Endothelial cell of umbilical vein (primary cell): ENCODE measurements at regions not wholly inside any gene's neighbourhood (a gene's known extent, or its start where the extent isn't known, plus 50 kb on each side); places are given as distances from the start of the nearest gene placed in this dataset.

Source experiments
- BruUV-seq: library from RNA; stranded (reverse); fragments of 400-500 nt; replicated peaks from 2 replicates; lab custom pipeline; 2021; lab: Mats Ljungman, UMichigan
- CTCF ChIA-PET: fragments of 300-600, 350-600 bp; sonication (Branson Sonifier 250); formaldehyde crosslinking; loops from one replicate; lab custom pipeline; 2021; ENCODE audit warnings: antibody characterized with exemption, inconsistent platforms; lab: Charles Lee
- POLR2A ChIA-PET: fragments of 300-600, 350-600 bp; sonication (Branson Sonifier 250); formaldehyde crosslinking; loops from one replicate; lab custom pipeline; 2021; ENCODE audit warnings: antibody characterized with exemption, inconsistent platforms; lab: Charles Lee
- DNase-seq: peaks from one replicate; pipeline ENCODE4 v3.0.0-alpha.2; 2011; ENCODE audit warnings: low read depth, low spot score
- FAIRE-seq: peaks from 2 replicates; lab custom pipeline; 2011; peaks lifted over from hg19 to GRCh38; lab: Jason Lieb, UNC
- H2AFZ ChIP-seq: 2 replicates; pipeline ENCODE4 v1.6.0; 2012; ENCODE audit warnings: low read depth, low read length, control low read depth, inconsistent platforms
- H3K27ac ChIP-seq: 2 replicates; pipeline ENCODE4 v1.5.1; 2011; ENCODE audit warnings: low read depth, mild to moderate bottlenecking, control low read depth, low read length, moderate library complexity; ENCODE audit not compliant: insufficient read depth
- H3K27me3 ChIP-seq, 2 experiments: 2 replicates each; pipeline versions ENCODE4 v1.6.0 to v1.6.1; 2011; ENCODE audit warnings: low read length in 2 of 2, mixed read lengths in 1 of 2; ENCODE audit not compliant: control insufficient read depth in 2 of 2, insufficient read depth in 2 of 2
- H3K36me3 ChIP-seq, 2 experiments: 2 replicates in 1 of 2; 3 replicates in 1 of 2; pipeline ENCODE4 v1.5.1; 2011; ENCODE audit warnings: low read length in 2 of 2, mild to moderate bottlenecking in 1 of 2, moderate library complexity in 1 of 2; ENCODE audit not compliant: control insufficient read depth in 2 of 2, insufficient read depth in 2 of 2; ENCODE audit errors: extremely low read depth in 1 of 2
- H3K4me1 ChIP-seq: 3 replicates; pipeline ENCODE4 v1.5.1; 2011; ENCODE audit warnings: mild to moderate bottlenecking, low read length; ENCODE audit not compliant: control insufficient read depth, insufficient read depth; ENCODE audit errors: extremely low read depth
- H3K4me2 ChIP-seq: 2 replicates; pipeline ENCODE4 v1.6.1; 2011; ENCODE audit warnings: low read length, control low read depth, mixed read lengths; ENCODE audit not compliant: insufficient read depth
- H3K4me3 ChIP-seq, 3 experiments: fragments of 200-600 bp in 1 of 3; sonication (generic), shearing (Covaris generic) in 1 of 3; replicated peaks in 1 of 3; 2 replicates each; pipeline ENCODE4 v1.5.1; 2011 to 2016; ENCODE audit warnings: control low read depth in 3 of 3, low read length in 3 of 3, mild to moderate bottlenecking in 2 of 3, inconsistent platforms in 1 of 3, low read depth in 1 of 3, moderate library complexity in 1 of 3; ENCODE audit not compliant: insufficient read depth in 1 of 3
- H3K79me2 ChIP-seq: 2 replicates; pipeline ENCODE4 v1.6.0; 2012; ENCODE audit warnings: low read length, inconsistent platforms; ENCODE audit not compliant: control insufficient read depth, insufficient read depth
- H3K9ac ChIP-seq: replicated peaks from 2 replicates; pipeline ENCODE3; 2011; ENCODE audit warnings: low read length, control low read depth; ENCODE audit not compliant: insufficient read depth; ENCODE audit errors: extremely low read depth
- H3K9me1 ChIP-seq: replicated peaks from 3 replicates; pipeline ENCODE4 v1.6.0; 2011; ENCODE audit warnings: mild to moderate bottlenecking, low read length; ENCODE audit not compliant: control insufficient read depth, insufficient read depth; ENCODE audit errors: extremely low read depth
- H3K9me3 ChIP-seq: replicated peaks from 2 replicates; pipeline ENCODE4 v1.5.1; 2012; ENCODE audit warnings: low read length, inconsistent platforms; ENCODE audit not compliant: control insufficient read depth, insufficient read depth
- H4K20me1 ChIP-seq: replicated peaks from 2 replicates; pipeline ENCODE3; 2011; ENCODE audit warnings: mild to moderate bottlenecking, low read length; ENCODE audit not compliant: control insufficient read depth, insufficient read depth; ENCODE audit errors: extremely low read depth
- CTCF ChIP-seq, 2 donors: IDR thresholded peaks; 1 replicate in 1 of 2; 2 replicates in 1 of 2; pipeline ENCODE4 v1.5.1; 2011; ENCODE audit warnings: low read length in 2 of 2, mild to moderate bottlenecking in 2 of 2, moderate library complexity in 2 of 2, control low read depth in 1 of 2, inconsistent platforms in 1 of 2, low read depth in 1 of 2; ENCODE audit not compliant: insufficient read depth in 1 of 2; ENCODE audit errors: extremely low read depth in 1 of 2
- EZH2 ChIP-seq: IDR thresholded peaks from 2 replicates; pipeline ENCODE4 v1.6.1; 2012; ENCODE audit warnings: borderline replicate concordance, low read depth, mild to moderate bottlenecking, moderate library complexity, low read length, inconsistent platforms; ENCODE audit not compliant: severe bottlenecking
- FOS ChIP-seq: IDR thresholded peaks from 2 replicates; pipeline ENCODE4 v1.6.1; 2011; ENCODE audit warnings: mild to moderate bottlenecking, low read length, moderate library complexity, borderline replicate concordance; ENCODE audit not compliant: insufficient read depth
- GATA2 ChIP-seq: IDR thresholded peaks from 2 replicates; pipeline ENCODE4 v1.7.0; 2011; ENCODE audit warnings: low read depth, mild to moderate bottlenecking, moderate library complexity, mixed read lengths, low read length; ENCODE audit not compliant: insufficient read length, insufficient read depth
- JUN ChIP-seq: IDR thresholded peaks from 2 replicates; pipeline ENCODE4 v1.6.1; 2011; ENCODE audit warnings: borderline replicate concordance, low read depth; ENCODE audit not compliant: insufficient read length, insufficient read depth
- MAX ChIP-seq: IDR thresholded peaks from 2 replicates; pipeline ENCODE4 v1.6.1; 2011; ENCODE audit not compliant: insufficient read depth, insufficient read length
- MYC ChIP-seq: IDR thresholded peaks from one replicate; pipeline ENCODE4 v1.6.1; 2011; ENCODE audit warnings: mild to moderate bottlenecking, low read depth, low read length
- POLR2A ChIP-seq: IDR thresholded peaks from 2 replicates; pipeline ENCODE4 v1.6.1; 2012; ENCODE audit warnings: low read depth, mild to moderate bottlenecking, control low read depth, low read length
- POLR2AphosphoS5 ChIP-seq: IDR thresholded peaks from 2 replicates; pipeline ENCODE4 v1.6.1; 2012; ENCODE audit warnings: low read depth, mild to moderate bottlenecking, control low read depth, low read length, moderate library complexity; ENCODE audit not compliant: insufficient read depth
- dilution Hi-C: fragments of 300-500 bp; cut with MboI; formaldehyde crosslinking; loops from one replicate; pipeline ENCODE4 v1.15.0; 2019; ENCODE audit warnings: low sequenced_read_pairs; ENCODE audit not compliant: extremely low pct_ligation_motif_present
- intact Hi-C: fragments of 100-400 bp; cut with micrococcal nuclease; formaldehyde crosslinking; loops from one replicate; pipeline ENCODE4 v1.10.0; 2022

DNA sequence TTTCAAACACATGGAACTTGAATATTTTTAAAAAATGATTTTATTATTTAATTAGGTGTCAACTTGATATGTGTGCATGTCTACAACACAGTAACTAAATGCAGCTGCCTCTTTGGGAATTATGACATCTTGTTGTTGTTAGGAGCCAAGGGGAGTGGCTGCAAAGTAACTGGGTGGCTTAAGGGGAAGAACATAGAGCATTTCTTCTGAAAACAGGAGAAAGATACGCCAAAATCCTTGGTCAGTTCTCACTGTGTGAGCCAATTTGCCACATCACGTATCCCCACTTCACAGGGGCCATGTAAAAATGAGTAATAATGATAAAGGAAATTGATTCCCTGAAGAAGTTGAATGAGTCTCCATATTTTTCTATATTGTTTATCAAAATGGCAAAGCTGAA, 309.8 kb upstream of the COL3A1 start:
- dilution Hi-C loops, result no loop called here

More for the DNA sequence above, 309.8 kb upstream of the COL3A1 start:
- no peak overlapping the region for H3K4me3 ChIP-seq
- H3K4me2 ChIP-seq, result no peak overlapping the region
- BruUV-seq, result no TSS peak
- no peaks in the 10 kb centered on the region for H3K9me3 ChIP-seq
- H4K20me1 ChIP-seq, result no peaks in the 10 kb centered on the region
- DNase-seq, result no peak
- ChIA-PET POLR2A (no interaction called here), CTCF (interaction anchor here (1.0 kb wide), 1 partner anchor 9 kb away, joined by 3 read pairs; no protein-coding TSS in a partner anchor)
- no peak for FAIRE-seq
- no peak for TF ChIP-seq MYC
- no peak for TF ChIP-seq MAX
- TF ChIP-seq GATA2, result no peak
- no peak for TF ChIP-seq FOS
- TF ChIP-seq POLR2AphosphoS5, result no peak
- no peak for TF ChIP-seq JUN
- TF ChIP-seq CTCF (IDR thresholded peaks at IDR 0.05; ENCODE audit: extremely low read depth in 1 of 2, insufficient read depth in 1 of 2, low read depth in 1 of 2, low read length in 2 of 2), result no peak
- no peak for TF ChIP-seq EZH2
- TF ChIP-seq POLR2A, result no peak
- no peak overlapping the region for H3K27ac ChIP-seq
- H3K27me3 ChIP-seq, result no peaks in the 10 kb centered on the region
- H3K4me1 ChIP-seq, result no peaks in the 10 kb centered on the region
- H3K36me3 ChIP-seq, result no peaks in the 10 kb centered on the region
- H3K9ac ChIP-seq, result no peak overlapping the region
- intact Hi-C loops, result no loop called here
- H3K9me1 ChIP-seq, result no peaks in the 10 kb centered on the region
- no peaks in the 10 kb centered on the region for H3K79me2 ChIP-seq
- no peak overlapping the region for H2AFZ ChIP-seq
